Upper lobe of right lung (tissue), 1 donor: ENCODE measurements at regions not wholly inside any gene's neighbourhood (a gene's known extent, or its start where the extent isn't known, plus 50 kb on each side); places are given as distances from the start of the nearest gene placed in this dataset.

Experiments used
- ATAC-seq: fragments of 200-7000 bp; cut with Tn5 transposase; one replicate; pipeline ENCODE4 v1.9.1; 2020; ENCODE audit warnings: mild to moderate bottlenecking, moderate library complexity
- DNase-seq: peaks from one replicate; pipeline ENCODE4 v3.0.0-alpha.2; 2020
- H3K27ac ChIP-seq: fragments of 200-600 bp; one replicate; pipeline ENCODE4 v1.8.0; 2022
- H3K27me3 ChIP-seq: fragments of 200-600 bp; one replicate; pipeline ENCODE4 v1.8.0; 2022; ENCODE audit warnings: mild to moderate bottlenecking
- H3K36me3 ChIP-seq: fragments of 200-600 bp; one replicate; pipeline ENCODE4 v1.8.0; 2022
- H3K4me1 ChIP-seq: fragments of 200-600 bp; one replicate; pipeline ENCODE4 v1.8.0; 2022
- H3K4me3 ChIP-seq: fragments of 200-600 bp; one replicate; pipeline ENCODE4 v1.8.0; 2022; ENCODE audit warnings: mild to moderate bottlenecking
- H3K9me3 ChIP-seq: fragments of 200-600 bp; one replicate; pipeline ENCODE4 v1.8.0; 2022
- intact Hi-C: fragments of 100-400 bp; cut with DNase I; formaldehyde crosslinking; loops from one replicate; pipeline ENCODE4 v1.11.0; 2022
- TF ChIP-seq, protein P1 (sequence below): fragments of 200-600 bp; IDR thresholded peaks from one replicate; pipeline ENCODE4 v1.8.0; 2022; ENCODE audit warnings: antibody characterized with exemption
- donor health status: DM: no; HTN: yes; CAD: no; lungs with severe emphysema.

DNA sequence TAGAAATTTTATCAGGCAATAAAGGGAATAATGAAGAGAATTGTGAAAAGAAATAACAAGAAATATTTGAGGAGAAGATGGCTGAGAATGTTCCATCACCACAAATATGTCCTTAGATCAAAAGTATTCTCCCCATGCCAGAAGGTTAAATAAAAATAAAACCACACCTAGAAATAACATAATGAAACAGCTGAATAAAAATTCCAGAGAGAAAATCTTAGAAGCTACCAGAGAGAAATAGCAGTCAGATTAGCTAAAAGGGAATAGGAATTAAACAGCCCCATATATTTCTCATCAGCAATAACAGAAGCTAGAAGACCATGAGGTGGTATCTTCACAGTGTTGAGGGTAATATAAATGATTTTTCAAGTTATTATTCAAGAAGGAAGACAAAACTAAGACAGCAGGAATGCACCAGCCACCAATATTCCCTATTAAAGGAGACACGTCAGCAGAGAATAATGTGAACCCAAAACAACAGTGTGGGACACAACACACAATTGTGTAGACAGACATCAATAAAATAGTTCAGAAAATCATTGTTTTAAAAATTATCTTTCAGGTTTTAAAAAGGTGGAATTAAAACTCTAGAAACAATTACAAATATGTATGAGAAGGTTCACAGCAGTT, 82.0 kb upstream of the NEDD4L start:
- Histone ChIP-seq H3K36me3 (no peaks in the 10 kb centered on the region), H3K4me1 (no peaks in the 10 kb centered on the region), H3K27me3 (no peaks in the 10 kb centered on the region), H3K9me3 (no peaks in the 10 kb centered on the region), H3K4me3 (no peak overlapping the region), H3K27ac (no peak overlapping the region)
- intact Hi-C loops: no loop called here
- DNase-seq (no peak), ATAC-seq (no peak)
- TF ChIP-seq, protein P1, sequence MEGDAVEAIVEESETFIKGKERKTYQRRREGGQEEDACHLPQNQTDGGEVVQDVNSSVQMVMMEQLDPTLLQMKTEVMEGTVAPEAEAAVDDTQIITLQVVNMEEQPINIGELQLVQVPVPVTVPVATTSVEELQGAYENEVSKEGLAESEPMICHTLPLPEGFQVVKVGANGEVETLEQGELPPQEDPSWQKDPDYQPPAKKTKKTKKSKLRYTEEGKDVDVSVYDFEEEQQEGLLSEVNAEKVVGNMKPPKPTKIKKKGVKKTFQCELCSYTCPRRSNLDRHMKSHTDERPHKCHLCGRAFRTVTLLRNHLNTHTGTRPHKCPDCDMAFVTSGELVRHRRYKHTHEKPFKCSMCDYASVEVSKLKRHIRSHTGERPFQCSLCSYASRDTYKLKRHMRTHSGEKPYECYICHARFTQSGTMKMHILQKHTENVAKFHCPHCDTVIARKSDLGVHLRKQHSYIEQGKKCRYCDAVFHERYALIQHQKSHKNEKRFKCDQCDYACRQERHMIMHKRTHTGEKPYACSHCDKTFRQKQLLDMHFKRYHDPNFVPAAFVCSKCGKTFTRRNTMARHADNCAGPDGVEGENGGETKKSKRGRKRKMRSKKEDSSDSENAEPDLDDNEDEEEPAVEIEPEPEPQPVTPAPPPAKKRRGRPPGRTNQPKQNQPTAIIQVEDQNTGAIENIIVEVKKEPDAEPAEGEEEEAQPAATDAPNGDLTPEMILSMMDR: no peak

DNA sequence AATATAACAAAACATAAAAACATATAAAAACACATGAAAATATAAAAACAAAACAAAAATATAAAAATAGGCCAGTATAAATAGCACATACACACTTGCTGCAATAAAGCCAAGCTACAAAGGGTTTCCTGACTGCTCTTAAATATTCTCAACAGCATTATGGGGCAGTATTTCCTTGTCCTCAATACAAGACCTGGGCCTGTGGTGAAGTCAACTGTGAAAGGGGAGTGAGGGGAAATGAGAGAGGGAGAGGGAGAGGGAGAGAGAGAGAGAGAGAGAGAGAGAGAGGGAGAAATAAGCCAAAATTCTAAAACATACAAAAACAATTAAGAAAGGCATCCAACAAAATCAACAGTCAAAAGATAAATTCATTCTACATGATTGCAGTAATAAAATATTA, 82.6 kb upstream of the NEDD4L start:
- ATAC-seq: no peak
- intact Hi-C loops: no loop called here
- Histone ChIP-seq H3K36me3 (no peaks in the 10 kb centered on the region), H3K27ac (no peak overlapping the region), H3K9me3 (no peaks in the 10 kb centered on the region), H3K4me3 (no peak overlapping the region), H3K27me3 (no peaks in the 10 kb centered on the region), H3K4me1 (no peaks in the 10 kb centered on the region)
- no peak for DNase-seq
- TF ChIP-seq, protein P1: no peak

DNA sequence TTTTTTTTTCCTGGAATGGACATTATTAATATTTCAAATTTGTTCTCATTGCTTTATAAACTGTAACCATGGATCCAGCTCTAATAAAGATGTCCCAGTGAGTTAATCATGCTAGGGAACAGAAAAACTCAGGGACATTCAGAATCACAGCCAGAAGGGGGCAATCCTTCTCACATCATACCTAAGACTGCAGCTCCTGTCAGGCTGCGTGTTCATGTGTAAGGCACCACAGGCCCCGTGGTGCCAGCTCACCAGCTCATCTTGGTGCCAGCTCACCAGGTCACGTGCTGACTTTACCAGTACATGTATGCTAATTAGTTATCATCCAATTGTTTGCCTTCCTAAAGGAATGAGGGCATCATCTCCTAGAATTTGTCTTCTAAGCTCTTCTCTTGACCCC, 84.7 kb upstream of the NEDD4L start:
- TF ChIP-seq, protein P1: peak; percentile 32
- no peaks in the 10 kb centered on the region for H3K9me3 ChIP-seq
- ATAC-seq: peak; percentile 92
- H3K4me3 ChIP-seq: no peak overlapping the region
- peak; percentile 74 for DNase-seq
- intact Hi-C loops: no loop called here
- no peaks in the 10 kb centered on the region for H3K4me1 ChIP-seq
- H3K36me3 ChIP-seq: no peaks in the 10 kb centered on the region
- H3K27ac ChIP-seq: no peak overlapping the region
- H3K27me3 ChIP-seq: no peaks in the 10 kb centered on the region

DNA sequence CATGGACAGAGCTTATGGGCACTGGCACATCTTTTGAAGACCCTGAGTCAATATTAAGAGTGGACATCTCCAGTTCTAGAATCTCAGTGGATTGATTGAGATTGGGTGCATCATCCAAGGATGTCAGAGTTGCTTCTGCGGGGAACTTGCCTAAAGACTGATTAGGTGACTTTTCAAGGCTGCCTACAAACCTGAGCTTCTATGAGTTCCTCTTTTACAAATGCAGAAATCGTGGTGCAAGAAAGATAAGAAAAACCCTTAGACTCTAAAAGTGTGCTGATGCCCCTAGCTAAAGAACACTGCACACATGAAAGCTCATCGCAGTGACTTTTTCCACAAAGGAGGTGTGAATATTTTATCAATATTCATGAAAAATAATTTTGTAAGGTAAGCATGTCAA, 86.8 kb upstream of the NEDD4L start:
- ATAC-seq: no peak
- intact Hi-C loops: no loop called here
- TF ChIP-seq, protein P1: no peak
- Histone ChIP-seq H3K27me3 (no peaks in the 10 kb centered on the region), H3K4me1 (no peaks in the 10 kb centered on the region), H3K9me3 (no peaks in the 10 kb centered on the region), H3K36me3 (no peaks in the 10 kb centered on the region), H3K27ac (no peak overlapping the region), H3K4me3 (no peak overlapping the region)
- no peak for DNase-seq

DNA sequence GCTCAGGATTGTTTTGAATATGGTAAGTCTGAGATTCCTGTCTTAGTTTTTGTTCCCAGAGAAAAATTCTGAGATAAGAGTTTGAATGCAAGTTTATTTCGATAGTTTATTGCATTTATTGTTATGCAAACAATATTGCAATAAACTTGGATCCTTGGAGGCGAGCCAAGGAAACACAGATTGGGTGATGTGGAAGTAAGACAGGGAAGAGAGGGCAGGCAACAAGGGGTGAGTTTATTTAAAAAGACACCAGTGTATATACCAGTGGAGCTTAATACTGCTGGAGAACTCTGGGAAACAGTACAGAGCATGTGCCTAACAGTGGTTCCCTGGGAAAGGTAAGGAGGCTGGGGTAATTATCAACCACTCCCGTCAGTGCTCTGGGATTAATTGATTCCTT, 87.5 kb upstream of the NEDD4L start:
- Histone ChIP-seq H3K4me3 (no peak overlapping the region), H3K27ac (no peak overlapping the region), H3K4me1 (no peaks in the 10 kb centered on the region), H3K9me3 (no peaks in the 10 kb centered on the region), H3K27me3 (no peaks in the 10 kb centered on the region), H3K36me3 (no peaks in the 10 kb centered on the region)
- ATAC-seq (no peak), DNase-seq (no peak)
- TF ChIP-seq, protein P1: no peak
- intact Hi-C loops: no loop called here

DNA sequence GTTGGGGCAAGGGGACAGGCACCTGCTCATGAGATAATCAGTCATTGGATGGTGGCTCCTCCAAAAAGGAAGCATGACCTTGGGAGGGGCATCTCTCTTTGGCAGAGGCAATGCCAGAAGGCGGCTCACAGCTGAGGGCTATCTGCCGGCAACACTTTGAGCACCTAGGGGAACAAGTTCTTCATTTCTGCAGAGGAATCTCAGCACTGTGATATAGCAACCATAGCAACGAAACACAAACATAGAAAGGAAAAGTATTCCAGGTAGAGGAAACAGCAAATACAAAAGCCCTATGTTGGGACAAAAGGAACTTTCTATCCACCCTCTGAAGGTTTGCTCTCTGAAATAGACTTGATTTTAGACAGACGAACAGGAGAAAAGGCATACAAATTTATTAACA, 89.1 kb upstream of the NEDD4L start:
- intact Hi-C loops: no loop called here
- peak; percentile 58 for ATAC-seq

More for the DNA sequence above, 89.1 kb upstream of the NEDD4L start:
- H3K4me1 ChIP-seq: no peaks in the 10 kb centered on the region
- no peaks in the 10 kb centered on the region for H3K27me3 ChIP-seq
- no peak overlapping the region for H3K27ac ChIP-seq
- TF ChIP-seq, protein P1: no peak
- no peak for DNase-seq
- H3K36me3 ChIP-seq: no peaks in the 10 kb centered on the region
- no peak overlapping the region for H3K4me3 ChIP-seq
- no peaks in the 10 kb centered on the region for H3K9me3 ChIP-seq
